GM12878 (cell line): ENCODE measurements at regions not wholly inside any gene's neighbourhood (a gene's known extent, or its start where the extent isn't known, plus 50 kb on each side); places are given as distances from the start of the nearest gene placed in this dataset.

Experiments
- ATAC-seq: fragments of 200-7000 bp; cut with Tn5 transposase; 3 replicates; pipeline ENCODE4 v1.9.1; 2020; ENCODE audit warnings: mild to moderate bottlenecking, moderate library complexity
- BruUV-seq: library from RNA; stranded (reverse); fragments of 400-500 nt; replicated peaks from 2 replicates; lab custom pipeline; 2021; lab: Mats Ljungman, UMichigan
- CTCF ChIA-PET: fragments of 300-600 bp; sonication (Branson Sonifier 250); formaldehyde crosslinking; extraction: SDS; loops from one replicate; lab custom pipeline; 2021; ENCODE audit warnings: inconsistent platforms; lab: Yijun Ruan, JAX
- POLR2A ChIA-PET: fragments of 350-600 bp; formaldehyde crosslinking; extraction: SDS; loops from one replicate; lab custom pipeline; 2021; ENCODE audit warnings: inconsistent platforms; lab: Charles Lee
- RAD21 ChIA-PET: fragments of 300-600 bp; sonication (Branson Sonifier 250); formaldehyde crosslinking; loops from one replicate; lab custom pipeline; 2023; ENCODE audit warnings: antibody characterized with exemption; ENCODE audit not compliant: unreplicated experiment; lab: Charles Lee
- SMC1A ChIA-PET: fragments of 300-600 bp; sonication (Branson Sonifier 250); formaldehyde crosslinking; loops from one replicate; lab custom pipeline; 2023; ENCODE audit not compliant: unreplicated experiment, uncharacterized antibody; lab: Charles Lee
- DNase-seq: peaks from one replicate; pipeline ENCODE4 v3.0.0-alpha.2; 2011; ENCODE audit warnings: low read depth, low spot score
- FAIRE-seq: peaks from 3 replicates; lab custom pipeline; 2011; peaks lifted over from hg19 to GRCh38; lab: Jason Lieb, UNC
- H2AFZ ChIP-seq: 2 replicates; pipeline ENCODE4 v1.6.0; 2011; ENCODE audit warnings: low read depth, low read length, control low read depth; ENCODE audit not compliant: control insufficient read depth
- H3K27ac ChIP-seq: 2 replicates; pipeline ENCODE4 v1.5.1; 2011; ENCODE audit warnings: control low read depth; ENCODE audit not compliant: control insufficient read depth, insufficient read depth
- H3K27me3 ChIP-seq, 2 experiments: replicated peaks in 1 of 2; 2 replicates each; pipeline versions ENCODE4 v1.6.0 to v1.6.1; 2011; ENCODE audit warnings: low read length in 1 of 2; ENCODE audit not compliant: control insufficient read depth in 2 of 2, insufficient read depth in 2 of 2
- H3K36me3 ChIP-seq, 2 experiments: 2 replicates each; pipeline ENCODE4 v1.5.1; 2011; ENCODE audit warnings: low read length in 1 of 2; ENCODE audit not compliant: control insufficient read depth in 2 of 2, insufficient read depth in 2 of 2
- H3K4me1 ChIP-seq: 2 replicates; pipeline ENCODE4 v1.6.1; 2011; ENCODE audit warnings: mild to moderate bottlenecking, low read length, moderate library complexity, mixed read lengths; ENCODE audit not compliant: control insufficient read depth, insufficient read depth
- H3K4me2 ChIP-seq: 2 replicates; pipeline ENCODE4 v1.6.0; 2011; ENCODE audit warnings: control low read depth; ENCODE audit not compliant: control insufficient read depth, insufficient read depth
- H3K4me3 ChIP-seq: fragments of 200-600 bp; sonication (generic); 2 replicates; pipeline ENCODE4 v1.5.1; 2016
- H3K79me2 ChIP-seq: 2 replicates; pipeline ENCODE4 v1.6.0; 2011; ENCODE audit warnings: low read length; ENCODE audit not compliant: control insufficient read depth, insufficient read depth
- H3K9ac ChIP-seq: 2 replicates; pipeline ENCODE4 v1.8.0; 2011; ENCODE audit warnings: low read length, control low read depth, mixed read lengths; ENCODE audit not compliant: control insufficient read depth, insufficient read depth
- H3K9me3 ChIP-seq: replicated peaks from 3 replicates; pipeline ENCODE4 v1.5.1; 2011; ENCODE audit warnings: mild to moderate bottlenecking, low read length; ENCODE audit not compliant: control insufficient read depth, insufficient read depth
- H4K20me1 ChIP-seq: 2 replicates; pipeline ENCODE4 v1.6.0; 2011; ENCODE audit not compliant: control insufficient read depth, insufficient read depth
- CHD2 ChIP-seq: IDR thresholded peaks from 2 replicates; pipeline ENCODE4 v1.6.1; 2011; ENCODE audit warnings: low read depth, low read length, improper control_type of control experiment, borderline replicate concordance
- ETV6 ChIP-seq, 2 experiments: fragments of 450-650 bp in 1 of 2; IDR thresholded peaks in 1 of 2; conservative IDR thresholded peaks in 1 of 2; 2 replicates each; pipeline ENCODE4 v1.6.1; 2014; ENCODE audit warnings: antibody characterized with exemption in 1 of 2, borderline replicate concordance in 1 of 2, low read depth in 1 of 2, mild to moderate bottlenecking in 1 of 2, moderate library complexity in 1 of 2
- GATAD2B ChIP-seq: fragments of 450-650 bp; conservative IDR thresholded peaks from 2 replicates; pipeline ENCODE4 v1.6.1; 2017; ENCODE audit warnings: low read depth, mild to moderate bottlenecking, moderate library complexity
- POLR2A ChIP-seq: IDR thresholded peaks from 2 replicates; pipeline ENCODE4 v1.6.1; 2011; ENCODE audit warnings: low read depth, mild to moderate bottlenecking, low read length
- SREBF1 ChIP-seq: IDR thresholded peaks from 2 replicates; pipeline ENCODE4 v1.6.1; 2012; ENCODE audit warnings: mild to moderate bottlenecking, low read length
- WGBS: methylation state at CpG from one replicate; pipeline ENCODE4 v1.1.6; 2016; ENCODE audit warnings: low lambda C conversion rate; ENCODE audit not compliant: insufficient replicate concordance, insufficient coverage; ENCODE audit errors: missing lambda C conversion rate; 5-methylcytosine and 5-hydroxymethylcytosine counted together
- in situ Hi-C: fragments of 300-500 bp; cut with MboI; formaldehyde crosslinking; loops from 9 replicates; pipeline ENCODE4 v1.14.3; 2018; ENCODE audit warnings: mixed read lengths
- intact Hi-C: fragments of 100-400 bp; cut with micrococcal nuclease; formaldehyde crosslinking; loops from one replicate; pipeline ENCODE4 v1.14.2; 2022; ENCODE audit not compliant: unreplicated experiment
- TF ChIP-seq, protein P1 (sequence below): fragments of 450-650 bp; conservative IDR thresholded peaks from 2 replicates; pipeline ENCODE4 v1.6.1; 2017; ENCODE audit warnings: mild to moderate bottlenecking, moderate library complexity
- TF ChIP-seq, protein P2 (sequence below): fragments of 450-650 bp; formaldehyde crosslinking; IDR thresholded peaks from 2 replicates; pipeline ENCODE4 v1.4.0; 2020; ENCODE audit warnings: mild to moderate bottlenecking, moderate library complexity

- TF ChIP-seq, protein P1, sequence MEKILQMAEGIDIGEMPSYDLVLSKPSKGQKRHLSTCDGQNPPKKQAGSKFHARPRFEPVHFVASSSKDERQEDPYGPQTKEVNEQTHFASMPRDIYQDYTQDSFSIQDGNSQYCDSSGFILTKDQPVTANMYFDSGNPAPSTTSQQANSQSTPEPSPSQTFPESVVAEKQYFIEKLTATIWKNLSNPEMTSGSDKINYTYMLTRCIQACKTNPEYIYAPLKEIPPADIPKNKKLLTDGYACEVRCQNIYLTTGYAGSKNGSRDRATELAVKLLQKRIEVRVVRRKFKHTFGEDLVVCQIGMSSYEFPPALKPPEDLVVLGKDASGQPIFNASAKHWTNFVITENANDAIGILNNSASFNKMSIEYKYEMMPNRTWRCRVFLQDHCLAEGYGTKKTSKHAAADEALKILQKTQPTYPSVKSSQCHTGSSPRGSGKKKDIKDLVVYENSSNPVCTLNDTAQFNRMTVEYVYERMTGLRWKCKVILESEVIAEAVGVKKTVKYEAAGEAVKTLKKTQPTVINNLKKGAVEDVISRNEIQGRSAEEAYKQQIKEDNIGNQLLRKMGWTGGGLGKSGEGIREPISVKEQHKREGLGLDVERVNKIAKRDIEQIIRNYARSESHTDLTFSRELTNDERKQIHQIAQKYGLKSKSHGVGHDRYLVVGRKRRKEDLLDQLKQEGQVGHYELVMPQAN = no peak
- no peak for TF ChIP-seq CHD2
- TF ChIP-seq, protein P2, sequence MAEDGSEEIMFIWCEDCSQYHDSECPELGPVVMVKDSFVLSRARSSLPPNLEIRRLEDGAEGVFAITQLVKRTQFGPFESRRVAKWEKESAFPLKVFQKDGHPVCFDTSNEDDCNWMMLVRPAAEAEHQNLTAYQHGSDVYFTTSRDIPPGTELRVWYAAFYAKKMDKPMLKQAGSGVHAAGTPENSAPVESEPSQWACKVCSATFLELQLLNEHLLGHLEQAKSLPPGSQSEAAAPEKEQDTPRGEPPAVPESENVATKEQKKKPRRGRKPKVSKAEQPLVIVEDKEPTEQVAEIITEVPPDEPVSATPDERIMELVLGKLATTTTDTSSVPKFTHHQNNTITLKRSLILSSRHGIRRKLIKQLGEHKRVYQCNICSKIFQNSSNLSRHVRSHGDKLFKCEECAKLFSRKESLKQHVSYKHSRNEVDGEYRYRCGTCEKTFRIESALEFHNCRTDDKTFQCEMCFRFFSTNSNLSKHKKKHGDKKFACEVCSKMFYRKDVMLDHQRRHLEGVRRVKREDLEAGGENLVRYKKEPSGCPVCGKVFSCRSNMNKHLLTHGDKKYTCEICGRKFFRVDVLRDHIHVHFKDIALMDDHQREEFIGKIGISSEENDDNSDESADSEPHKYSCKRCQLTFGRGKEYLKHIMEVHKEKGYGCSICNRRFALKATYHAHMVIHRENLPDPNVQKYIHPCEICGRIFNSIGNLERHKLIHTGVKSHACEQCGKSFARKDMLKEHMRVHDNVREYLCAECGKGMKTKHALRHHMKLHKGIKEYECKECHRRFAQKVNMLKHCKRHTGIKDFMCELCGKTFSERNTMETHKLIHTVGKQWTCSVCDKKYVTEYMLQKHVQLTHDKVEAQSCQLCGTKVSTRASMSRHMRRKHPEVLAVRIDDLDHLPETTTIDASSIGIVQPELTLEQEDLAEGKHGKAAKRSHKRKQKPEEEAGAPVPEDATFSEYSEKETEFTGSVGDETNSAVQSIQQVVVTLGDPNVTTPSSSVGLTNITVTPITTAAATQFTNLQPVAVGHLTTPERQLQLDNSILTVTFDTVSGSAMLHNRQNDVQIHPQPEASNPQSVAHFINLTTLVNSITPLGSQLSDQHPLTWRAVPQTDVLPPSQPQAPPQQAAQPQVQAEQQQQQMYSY = no peak
- TF ChIP-seq SREBF1 = no peak
- TF ChIP-seq POLR2A = no peak
- TF ChIP-seq GATAD2B = peak; percentile 35; the same call in 1 of the 2 replicates
- 0 out of 4 replicates have a peak, but pooled peaks of 1 of the 2 experiments have one; percentile 43 for TF ChIP-seq ETV6 (conservative IDR thresholded peaks at IDR 0.05 in 1 of 2, IDR thresholded peaks at IDR 0.05 in 1 of 2; ENCODE audit: borderline replicate concordance in 1 of 2, low read depth in 1 of 2)
- Histone ChIP-seq H4K20me1 (no peaks in the 10 kb centered on the region), H3K9me3 (no peaks in the 10 kb centered on the region), H3K36me3 (no peaks in the 10 kb centered on the region), H3K9ac (no peak overlapping the region), H2AFZ (no peak overlapping the region), H3K4me1 (no peaks in the 10 kb centered on the region; the same call in 1 of the 2 replicates), H3K27ac (no peak overlapping the region), H3K27me3 (peaks cover 3 to 5% of the 10 kb centered on the region in 2 experiments; a peak in 2 of 4 replicates), H3K4me2 (no peak overlapping the region), H3K4me3 (no peak overlapping the region; the same call in 1 of the 2 replicates), H3K79me2 (no peaks in the 10 kb centered on the region)
- ChIA-PET SMC1A (interaction anchor here (0.7 to 2.8 kb wide), 9 partner anchors 8 to 221 kb away, joined by 3 to 16 read pairs (median 3); no protein-coding TSS in a partner anchor), POLR2A (no interaction called here), CTCF (interaction anchor here (0.8 to 1.9 kb wide), 5 partner anchors 19 to 40 kb away, joined by 3 to 6 read pairs (median 3); no protein-coding TSS in a partner anchor), RAD21 (interaction anchor here (0.9 to 2.1 kb wide), 6 partner anchors 10 to 33 kb away, joined by 3 to 7 read pairs (median 3); no protein-coding TSS in a partner anchor)
- FAIRE-seq (no peak), ATAC-seq (peak; percentile 24; the same call in 1 of the 3 replicates), DNase-seq (no peak)
- BruUV-seq = no TSS peak
- in situ Hi-C loops = no loop called here
- WGBS = 23% methylated on average over 31 of the region's 79 CpGs
- intact Hi-C loops = no loop called here
These were observed 220.1 kb upstream of the PRICKLE2 start for GRCh38 chr3:64445109-64445943.
